NB4 (cell line): ENCODE measurements at regions not wholly inside any gene's neighbourhood (a gene's known extent, or its start where the extent isn't known, plus 50 kb on each side); places are given as distances from the start of the nearest gene placed in this dataset.

Experiments
- MAX ChIP-seq: IDR thresholded peaks from 2 replicates; pipeline ENCODE4 v1.6.1; 2011; ENCODE audit warnings: low read depth, low read length
- MYC ChIP-seq: IDR thresholded peaks from 2 replicates; pipeline ENCODE4 v1.6.1; 2011; ENCODE audit warnings: low read depth, low read length
- POLR2A ChIP-seq: IDR thresholded peaks from 2 replicates; pipeline ENCODE4 v1.6.1; 2011; ENCODE audit warnings: mild to moderate bottlenecking; ENCODE audit not compliant: insufficient read length; ENCODE audit errors: extremely low read depth
- TF ChIP-seq, protein P1 (sequence below): IDR thresholded peaks from one replicate; pipeline ENCODE4 v1.5.1; 2012; ENCODE audit warnings: low read depth, low read length

DNA sequence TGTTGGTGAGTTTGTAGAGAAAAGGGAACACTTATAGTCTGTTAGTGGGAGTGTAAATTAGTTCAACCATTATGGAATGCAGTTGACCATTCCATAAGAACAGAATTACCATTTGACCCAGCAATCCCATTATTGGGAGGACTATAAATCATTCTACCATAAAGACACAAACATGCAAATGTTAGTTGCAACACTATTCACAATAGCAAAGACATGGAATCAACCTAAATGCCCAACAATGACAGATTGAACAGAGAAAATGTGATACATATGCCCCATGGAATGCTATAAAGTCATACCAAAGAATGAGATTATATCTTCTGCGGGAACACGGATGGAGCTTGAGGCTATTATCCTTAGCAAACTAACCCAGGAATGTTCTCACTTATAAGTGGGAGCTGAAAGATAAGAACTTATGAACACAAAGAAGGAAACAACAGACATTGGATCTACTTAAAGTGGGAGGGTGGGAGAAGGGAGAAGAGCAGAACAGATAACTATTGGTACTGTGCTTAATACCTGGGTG, 1819.2 kb upstream of the ADGRL3 start:
- TF ChIP-seq, protein P1, sequence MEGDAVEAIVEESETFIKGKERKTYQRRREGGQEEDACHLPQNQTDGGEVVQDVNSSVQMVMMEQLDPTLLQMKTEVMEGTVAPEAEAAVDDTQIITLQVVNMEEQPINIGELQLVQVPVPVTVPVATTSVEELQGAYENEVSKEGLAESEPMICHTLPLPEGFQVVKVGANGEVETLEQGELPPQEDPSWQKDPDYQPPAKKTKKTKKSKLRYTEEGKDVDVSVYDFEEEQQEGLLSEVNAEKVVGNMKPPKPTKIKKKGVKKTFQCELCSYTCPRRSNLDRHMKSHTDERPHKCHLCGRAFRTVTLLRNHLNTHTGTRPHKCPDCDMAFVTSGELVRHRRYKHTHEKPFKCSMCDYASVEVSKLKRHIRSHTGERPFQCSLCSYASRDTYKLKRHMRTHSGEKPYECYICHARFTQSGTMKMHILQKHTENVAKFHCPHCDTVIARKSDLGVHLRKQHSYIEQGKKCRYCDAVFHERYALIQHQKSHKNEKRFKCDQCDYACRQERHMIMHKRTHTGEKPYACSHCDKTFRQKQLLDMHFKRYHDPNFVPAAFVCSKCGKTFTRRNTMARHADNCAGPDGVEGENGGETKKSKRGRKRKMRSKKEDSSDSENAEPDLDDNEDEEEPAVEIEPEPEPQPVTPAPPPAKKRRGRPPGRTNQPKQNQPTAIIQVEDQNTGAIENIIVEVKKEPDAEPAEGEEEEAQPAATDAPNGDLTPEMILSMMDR = no peak
- TF ChIP-seq POLR2A (no peak), MAX (no peak), MYC (no peak)
